ENCODE measurements at regions not wholly inside any gene's neighbourhood (a gene's known extent, or its start where the extent isn't known, plus 50 kb on each side); places are given as distances from the start of the nearest gene placed in this dataset.

DNA sequence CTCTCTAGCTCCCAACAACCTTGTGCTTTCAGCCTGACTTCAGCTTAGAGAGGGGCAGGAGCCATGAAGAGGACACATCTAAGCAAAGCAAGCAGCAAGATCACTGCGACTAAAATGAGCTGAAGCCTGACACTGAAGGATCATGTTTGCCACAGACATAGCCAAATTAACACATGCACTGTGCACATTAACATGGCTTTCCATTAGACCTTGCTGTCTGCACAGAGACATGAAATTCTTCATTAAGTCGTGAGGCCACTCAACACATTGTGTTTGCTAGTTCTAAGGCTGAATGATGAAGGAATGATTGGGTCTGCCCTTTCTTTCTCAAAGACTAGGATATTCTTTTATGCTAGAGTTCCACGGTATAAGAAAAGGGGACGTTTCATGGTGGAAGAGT is 558.3 kb upstream of the PSMD7 start:
- DNase-seq, result no peak

GRCh38 chr16:73737637-73738036 is 559.0 kb upstream of the PSMD7 start:
- no peak for DNase-seq

GRCh38 chr16:73735954-73736353 is 560.7 kb upstream of the PSMD7 start:
- DNase-seq, result no peak

DNA sequence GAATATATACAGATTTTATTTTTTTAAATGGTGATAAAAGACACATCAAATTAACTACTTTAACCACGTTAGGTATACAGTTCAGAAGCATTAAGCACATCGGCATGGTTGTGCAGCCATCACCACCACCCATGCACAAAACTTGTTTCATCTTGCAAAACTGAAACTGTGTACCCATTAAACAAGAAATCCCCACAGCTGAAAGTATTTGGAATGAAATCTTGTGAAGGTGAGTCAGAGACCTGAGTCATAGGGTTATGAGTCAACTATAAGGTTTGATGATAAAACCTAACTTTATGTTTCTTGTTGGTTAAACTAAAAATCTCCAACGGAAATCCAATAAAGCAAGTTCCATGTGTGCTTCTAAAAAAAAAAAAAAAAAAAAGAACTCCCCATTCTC is 561.6 kb upstream of the PSMD7 start:
- peak; percentile 8 for DNase-seq

DNA sequence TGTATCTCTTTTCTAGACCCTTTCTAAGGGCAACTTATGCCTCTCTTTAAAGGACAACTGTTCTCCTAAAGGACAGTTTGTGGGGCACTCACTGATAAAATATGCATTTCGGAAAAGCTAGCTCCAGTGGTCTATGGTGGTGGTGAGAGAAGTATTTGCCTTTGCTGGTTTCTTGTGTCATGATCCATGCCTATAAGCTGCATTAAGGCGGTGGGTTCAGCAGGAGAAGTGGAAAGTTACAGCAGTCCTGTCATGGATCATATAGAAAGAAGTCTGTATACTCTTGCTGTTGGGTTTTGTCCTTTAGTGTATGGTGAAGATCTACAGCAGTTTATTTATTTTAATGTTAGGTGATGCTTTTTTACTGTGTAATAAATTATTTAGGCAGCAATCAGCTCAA is 563.9 kb upstream of the PSMD7 start:
- no peak for DNase-seq

DNA sequence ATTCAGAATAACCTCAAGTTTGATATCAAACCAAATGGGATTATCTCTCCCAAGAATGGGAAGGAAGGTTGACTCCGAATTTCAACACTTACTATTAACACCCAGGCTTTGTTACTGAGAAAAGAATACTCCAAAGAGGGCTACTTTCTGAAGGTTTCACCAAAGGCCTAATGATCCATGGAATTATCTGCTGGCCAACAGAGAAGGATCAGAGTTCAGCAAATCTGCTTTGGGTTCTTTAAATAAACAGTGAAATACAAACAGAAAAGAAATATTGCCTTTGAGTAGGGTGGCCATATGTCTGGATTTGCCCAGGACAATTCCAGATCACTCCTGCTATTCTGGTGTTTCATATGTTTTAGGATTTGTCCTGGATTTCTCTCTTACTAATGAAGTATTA is 564.5 kb upstream of the PSMD7 start:
- DNase-seq, result no peak

DNA sequence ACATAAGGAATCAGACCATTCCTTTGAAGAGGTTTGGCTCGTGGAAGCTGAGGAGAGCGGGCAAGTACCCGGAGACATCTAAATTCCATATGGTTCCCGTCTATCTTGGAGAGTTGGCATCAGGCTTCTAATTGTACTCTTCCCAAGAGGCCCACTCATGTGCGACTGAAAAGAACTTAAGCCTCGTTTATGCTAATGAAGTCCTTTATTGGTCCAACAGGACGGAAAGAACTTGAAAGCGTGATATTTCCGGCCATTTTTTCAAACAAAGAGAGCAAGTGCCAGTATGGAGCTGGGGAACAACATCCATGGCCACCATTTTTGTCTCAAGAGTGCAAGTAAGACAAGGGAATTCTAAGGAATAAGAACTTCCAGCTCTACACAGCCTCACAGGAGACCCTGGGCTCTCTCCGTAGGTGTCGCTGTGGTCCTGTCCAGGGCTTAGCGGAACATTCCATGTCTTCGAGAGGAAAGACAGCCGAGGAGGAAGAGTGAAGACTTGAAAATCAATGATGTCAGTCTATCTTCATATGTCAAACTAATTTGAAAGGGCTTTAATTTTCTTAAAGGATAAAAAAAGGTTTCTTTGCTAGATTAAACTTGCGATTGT is 566.0 kb upstream of the PSMD7 start:
- DNase-seq, result no peak

DNA sequence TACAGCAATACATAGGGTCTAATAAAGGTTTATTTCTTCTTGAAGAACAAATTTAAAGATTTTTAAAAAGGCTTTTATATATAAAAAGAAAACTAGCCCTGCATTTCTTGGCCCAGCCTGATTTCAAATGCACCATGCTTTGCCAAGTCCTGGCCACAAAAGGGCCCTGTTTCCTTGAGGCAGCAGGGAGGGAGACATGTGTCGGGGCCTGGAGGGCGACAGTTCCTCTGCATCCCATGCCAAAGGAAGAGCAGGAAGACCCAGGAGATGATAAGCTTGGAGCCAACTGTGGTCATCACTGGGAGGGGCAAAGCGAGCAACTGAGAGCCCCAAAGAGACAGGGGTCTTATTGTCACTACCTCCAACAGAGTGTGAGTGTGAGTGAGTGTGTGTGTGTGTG is 571.5 kb upstream of the PSMD7 start:
- no peak for DNase-seq

GRCh38 chr16:73724503-73724902 is 572.1 kb upstream of the PSMD7 start:
- no peak for DNase-seq

DNA sequence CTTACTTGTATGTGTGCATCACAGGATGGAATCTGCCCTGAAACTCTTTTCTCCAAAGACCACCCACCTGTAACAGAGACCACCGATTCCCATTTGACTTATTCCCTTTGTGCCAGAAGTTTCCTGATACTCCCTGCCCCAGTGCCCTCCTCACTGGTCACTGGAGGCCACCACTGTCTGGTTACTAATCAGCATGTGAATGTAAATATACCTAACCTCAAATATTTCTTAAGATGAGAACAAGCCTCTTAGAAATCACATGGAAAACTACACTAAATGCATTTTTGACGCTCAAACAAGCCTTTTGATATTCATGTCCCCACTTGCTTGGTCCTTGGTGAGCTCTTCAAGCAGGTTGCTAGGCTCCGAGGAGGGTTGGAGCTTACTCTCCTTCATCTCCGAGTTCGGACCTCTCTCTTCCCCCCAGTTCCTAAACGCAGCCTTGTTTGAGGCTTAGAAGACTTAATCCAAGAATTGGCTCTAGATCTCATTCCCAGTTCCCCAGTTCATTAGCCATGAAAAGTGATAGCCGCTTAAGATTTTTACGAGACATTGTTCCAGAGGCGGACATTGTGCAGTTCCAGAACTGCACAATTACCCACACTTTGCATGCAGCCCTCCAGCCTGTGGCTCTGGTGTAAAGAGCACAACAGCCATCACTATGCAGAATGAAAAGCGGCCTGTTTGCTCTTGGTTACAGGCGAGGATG is 579.2 kb upstream of the PSMD7 start:
- no peak for DNase-seq

- DNase-seq, result no peak
These were observed 581.6 kb upstream of the PSMD7 start for GRCh38 chr16:73714976-73715375.

GRCh38 chr16:73713778-73714495 is 582.7 kb upstream of the PSMD7 start:
- peak; percentile 2 for DNase-seq

- DNase-seq, result no peak
These were observed 583.4 kb upstream of the PSMD7 start for GRCh38 chr16:73713251-73713650.

DNA sequence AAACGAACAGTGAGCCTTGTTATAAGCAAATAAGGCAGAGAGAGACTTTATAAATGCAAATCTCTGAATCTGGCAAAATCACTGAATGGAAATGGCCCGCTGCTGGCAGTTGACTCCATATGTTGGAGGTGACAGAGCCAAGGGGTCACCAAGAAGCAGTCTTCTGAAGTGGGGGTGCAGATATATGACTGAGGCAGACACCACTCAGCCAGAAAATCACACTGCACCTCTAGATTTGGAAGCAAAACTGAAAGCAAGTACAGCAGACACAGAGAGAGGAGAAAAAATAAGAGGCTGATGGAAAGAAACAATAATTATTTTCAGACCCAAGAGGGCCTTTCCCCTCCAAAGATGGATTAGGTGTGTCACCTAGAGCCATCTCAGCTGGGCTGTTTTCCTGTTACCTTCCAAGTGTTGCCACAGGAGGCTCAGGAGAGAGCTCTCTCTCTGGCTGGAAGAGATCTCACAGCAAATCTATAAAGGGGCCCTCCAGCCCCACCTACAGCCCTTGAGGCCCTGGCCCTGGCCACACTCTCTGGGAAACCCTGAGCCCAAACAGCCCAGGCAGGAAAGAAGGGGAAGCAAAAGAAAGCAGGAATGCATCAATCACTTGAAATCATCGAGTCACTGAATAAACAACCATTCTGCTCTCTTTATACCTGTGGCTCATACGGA is 585.1 kb upstream of the PSMD7 start:
- no peak for DNase-seq

DNA sequence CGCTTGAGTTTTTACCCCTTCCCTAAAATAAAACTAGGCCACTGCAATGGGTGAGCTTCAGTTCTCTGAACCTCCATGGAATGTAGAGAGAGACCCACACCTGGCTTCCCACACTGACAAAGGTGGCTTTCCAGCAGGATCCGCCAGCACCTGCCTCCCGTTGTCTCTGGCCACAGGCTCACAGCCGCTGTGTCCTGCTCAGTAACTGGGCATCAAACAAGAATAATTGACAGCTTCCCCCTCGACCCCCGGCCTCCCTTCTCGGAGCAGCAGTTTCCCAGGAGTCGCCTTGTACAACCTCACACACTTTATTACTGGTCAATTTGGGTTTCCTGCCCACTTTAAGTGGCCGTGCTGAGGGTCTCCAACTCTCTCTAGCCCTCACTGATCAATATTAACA is 586.1 kb upstream of the PSMD7 start:
- DNase-seq, result no peak

- no peak for DNase-seq
These were observed 588.8 kb upstream of the PSMD7 start for GRCh38 chr16:73707863-73708262.

DNA sequence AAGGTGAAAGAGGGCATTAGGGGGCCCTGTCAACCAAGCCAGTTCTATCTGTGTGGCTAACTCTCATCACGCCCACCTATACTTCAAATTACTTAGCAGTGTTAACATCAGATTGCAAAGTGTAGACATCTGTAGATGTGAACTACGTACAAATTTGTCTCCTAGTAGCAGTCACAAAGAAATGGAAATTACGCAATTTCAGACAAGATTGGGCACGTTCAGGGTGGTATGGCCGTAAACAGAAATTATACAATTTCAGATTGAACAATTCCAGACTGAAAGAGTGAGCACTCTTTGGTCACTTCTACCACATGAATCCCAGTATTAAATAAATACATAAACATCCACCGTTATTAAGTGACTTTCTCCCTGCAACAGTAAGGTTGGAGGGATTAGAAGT is 592.7 kb upstream of the PSMD7 start:
- DNase-seq, result no peak

DNA sequence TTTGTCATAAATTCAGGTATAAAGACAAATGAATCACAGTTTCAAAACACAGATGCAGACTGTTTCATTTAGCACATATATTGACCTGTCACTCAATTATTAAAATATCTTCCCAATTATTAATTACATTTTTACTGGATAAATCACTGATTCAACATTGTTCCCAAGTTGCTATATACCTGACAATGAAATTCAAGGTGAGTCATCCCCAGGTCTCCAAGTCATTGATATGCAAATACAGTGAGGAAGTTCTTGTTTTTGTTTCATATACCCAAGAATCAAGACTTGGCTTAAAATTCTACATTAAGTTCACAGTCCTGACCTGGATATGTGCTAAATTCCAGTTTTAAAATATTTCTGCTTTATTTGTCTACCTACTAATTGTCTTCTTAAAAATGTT is 599.3 kb upstream of the PSMD7 start:
- DNase-seq, result no peak

- DNase-seq, result no peak
These were observed 603.8 kb upstream of the PSMD7 start for GRCh38 chr16:73692861-73693260.

DNA sequence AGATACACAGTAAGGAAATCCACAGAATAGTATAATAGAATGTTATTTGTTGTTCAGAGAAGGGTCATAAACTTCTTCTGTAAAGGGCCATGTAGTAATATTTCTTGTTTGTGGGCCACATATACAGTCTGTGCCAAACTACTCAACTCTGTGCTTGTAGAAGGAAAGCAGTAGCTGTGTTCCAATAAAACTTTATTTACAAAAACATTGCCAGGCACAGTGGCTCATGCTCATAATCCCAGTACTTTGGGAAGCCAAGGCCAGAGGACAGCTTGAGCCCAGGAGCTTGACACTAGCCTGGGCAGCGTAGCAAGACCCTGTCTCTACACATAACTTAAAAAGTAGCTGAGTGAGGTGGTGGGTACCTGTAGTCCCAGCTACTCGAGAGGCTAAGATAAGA is 612.8 kb upstream of the PSMD7 start:
- no peak for DNase-seq

- no peak for DNase-seq
These were observed 624.2 kb upstream of the ZFHX3 start for GRCh38 chr16:73672135-73672534.

DNA sequence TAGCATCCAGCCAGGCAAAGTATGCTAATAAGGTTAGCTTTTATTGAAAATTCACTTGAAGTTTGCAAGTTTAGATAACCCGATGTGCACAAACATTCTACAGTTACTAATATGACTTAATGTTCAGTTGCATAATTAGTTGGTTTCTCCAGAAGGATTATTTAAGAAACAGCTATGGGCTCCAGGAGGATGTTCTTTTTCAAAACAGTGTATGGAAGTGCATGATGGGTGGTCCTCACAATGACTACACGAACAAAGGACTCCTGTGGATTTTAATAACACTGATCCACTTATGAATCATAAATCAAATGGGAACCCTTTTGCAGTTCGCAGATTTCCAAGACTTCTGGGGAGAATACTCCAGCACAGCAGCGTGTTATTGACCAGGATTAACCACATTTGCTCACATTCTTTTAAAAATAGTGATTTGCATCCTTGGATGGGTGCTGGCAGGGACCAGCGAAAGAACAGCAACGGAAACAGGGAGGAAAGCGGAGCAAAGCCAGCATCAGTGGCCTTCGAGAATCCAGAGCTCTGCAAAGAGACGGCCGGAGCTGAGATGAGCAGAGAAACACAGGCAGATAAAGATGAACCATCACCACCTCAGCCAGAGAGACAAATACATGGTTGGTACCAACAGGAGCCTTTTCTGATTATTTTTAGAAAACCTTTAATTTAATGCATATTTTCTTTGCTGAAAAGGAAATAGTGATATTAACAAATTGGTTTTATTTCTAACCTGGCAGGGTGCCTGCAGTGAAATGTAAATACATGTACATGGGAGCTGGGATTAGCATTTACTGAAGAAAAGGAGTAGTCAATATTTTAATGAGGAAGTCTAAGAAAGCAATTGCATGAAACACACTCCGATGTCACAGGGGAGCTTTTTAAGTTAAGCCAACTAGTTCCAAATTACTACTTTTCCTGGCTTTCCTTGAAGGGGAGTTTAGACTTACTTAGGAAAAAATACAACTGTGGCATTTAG is 623.2 kb upstream of the ZFHX3 start:
- no peak for DNase-seq

All from suppressor macrophage treated with lipopolysaccharide for 4 hours (primary cell).